CD4-positive, alpha-beta T cell treated with Interleukin-21 for 1 hour (primary cell): ENCODE measurements at regions not wholly inside any gene's neighbourhood (a gene's known extent, or its start where the extent isn't known, plus 50 kb on each side); places are given as distances from the start of the nearest gene placed in this dataset.

Experiments used
- DNase-seq: peaks from one replicate; pipeline ENCODE4 v3.0.0-alpha.2; 2020

DNA sequence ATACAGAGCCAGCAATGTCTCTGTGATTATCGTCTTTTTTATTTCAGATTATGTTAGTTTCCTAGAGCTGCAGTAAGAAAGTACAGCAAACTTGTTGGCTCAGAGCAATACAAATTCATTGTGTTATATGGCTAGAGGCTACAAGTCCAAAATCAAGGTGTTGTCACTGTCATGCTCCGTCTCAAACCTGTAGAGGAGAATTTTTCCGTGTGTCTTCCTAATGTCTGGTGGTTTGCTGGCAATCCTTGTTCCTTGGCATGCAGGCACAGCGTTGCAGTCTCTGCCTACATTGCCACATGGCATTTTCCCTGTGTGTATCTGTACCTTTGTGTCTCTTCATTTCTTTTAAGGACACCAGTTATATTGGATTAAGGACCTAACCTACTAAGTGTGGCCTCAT is 244.4 kb downstream of the LRRIQ3 start:
- DNase-seq: no peak

DNA sequence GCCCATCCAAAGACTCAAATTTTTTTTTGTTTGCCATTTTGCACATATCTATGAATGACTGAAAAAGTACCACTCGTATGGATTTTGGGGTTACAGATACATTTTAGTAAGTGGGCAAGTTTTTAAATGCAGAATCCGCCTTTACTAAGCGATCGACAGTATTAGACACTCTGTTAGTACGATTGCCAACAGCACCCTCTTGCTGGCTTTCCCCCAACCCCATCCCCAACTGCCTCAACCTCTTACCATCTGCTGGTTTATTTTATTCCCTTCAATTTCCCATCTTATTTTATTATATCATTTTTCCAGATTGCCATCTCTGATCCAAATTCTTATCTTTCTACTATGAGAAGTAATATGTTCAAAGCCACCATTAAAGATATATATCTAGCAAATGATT is 244.8 kb downstream of the LRRIQ3 start:
- no peak for DNase-seq

DNA sequence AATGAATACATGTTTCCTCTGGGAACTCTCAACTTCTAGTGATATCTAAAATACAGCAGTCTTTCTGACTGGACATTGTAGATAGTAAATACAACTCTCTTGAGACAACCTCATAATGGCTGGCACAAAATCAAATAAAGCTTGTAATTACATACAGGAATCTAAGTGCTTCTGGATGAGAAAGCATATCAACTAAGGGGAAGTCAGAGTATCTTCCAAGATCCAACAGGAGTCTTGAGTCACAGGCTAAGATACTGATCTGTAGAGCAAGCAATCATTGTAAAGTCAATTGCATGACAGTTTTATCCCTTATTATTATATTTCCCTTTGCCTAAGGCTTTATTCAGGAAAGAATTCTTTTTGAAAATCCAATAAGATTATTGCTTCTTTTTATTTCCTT is 249.9 kb downstream of the LRRIQ3 start:
- DNase-seq: no peak

DNA sequence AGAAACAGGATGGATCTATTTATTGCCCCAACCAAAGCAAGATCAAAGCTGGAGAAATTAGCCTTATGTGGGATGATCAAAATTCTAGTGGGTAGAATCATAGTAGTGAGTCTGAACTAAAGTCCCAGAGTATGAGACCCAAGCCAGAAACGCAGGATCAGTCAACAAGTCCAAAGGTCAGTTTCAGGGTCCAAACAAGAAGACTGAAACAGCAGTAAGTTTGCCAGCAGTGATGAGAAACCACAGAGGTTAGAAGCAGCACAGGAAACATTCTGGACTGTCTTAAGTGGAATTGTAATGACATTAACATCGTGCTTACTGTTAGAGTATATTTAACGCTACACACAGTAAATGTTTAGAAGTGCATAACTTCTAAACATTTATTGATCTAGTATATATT is 251.0 kb downstream of the LRRIQ3 start:
- DNase-seq: no peak

DNA sequence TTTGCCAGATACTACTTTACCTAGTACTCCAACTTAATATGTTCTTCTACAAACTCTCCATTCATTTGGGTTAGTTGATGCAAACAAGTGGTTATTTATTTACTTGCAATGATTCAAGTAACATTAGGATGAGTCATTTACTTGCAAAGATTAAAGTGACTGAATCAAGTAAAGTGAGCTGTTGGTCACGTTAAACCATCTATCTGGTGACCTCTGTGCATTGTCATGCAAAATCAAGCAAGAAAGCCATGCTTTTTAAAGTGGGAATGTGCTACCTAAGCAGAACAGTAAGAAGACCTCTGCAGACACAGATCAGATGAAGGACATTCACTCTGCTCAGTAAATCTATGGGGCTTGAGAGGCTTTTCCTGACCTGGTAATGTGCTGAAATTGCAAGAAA is 254.7 kb downstream of the LRRIQ3 start:
- no peak for DNase-seq

DNA sequence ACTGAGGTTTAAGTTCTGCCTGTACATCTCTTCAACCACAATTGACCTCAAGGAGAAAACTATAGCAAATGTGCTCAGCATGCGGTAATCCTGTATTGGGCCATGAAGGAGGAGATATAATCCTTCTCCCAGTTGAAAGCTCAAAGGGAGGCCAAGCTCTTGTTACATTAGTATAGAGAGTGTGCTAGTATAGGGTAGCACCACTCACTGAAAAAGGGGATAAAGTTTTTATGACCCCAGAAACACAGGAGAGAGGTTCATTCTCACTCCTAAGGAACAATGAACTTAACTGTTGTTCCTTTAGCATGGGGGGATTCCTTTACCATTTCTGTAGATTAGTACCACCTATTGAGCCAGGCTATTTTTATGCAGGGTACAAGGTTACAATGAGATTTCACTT is 267.7 kb downstream of the LRRIQ3 start:
- DNase-seq: no peak

DNA sequence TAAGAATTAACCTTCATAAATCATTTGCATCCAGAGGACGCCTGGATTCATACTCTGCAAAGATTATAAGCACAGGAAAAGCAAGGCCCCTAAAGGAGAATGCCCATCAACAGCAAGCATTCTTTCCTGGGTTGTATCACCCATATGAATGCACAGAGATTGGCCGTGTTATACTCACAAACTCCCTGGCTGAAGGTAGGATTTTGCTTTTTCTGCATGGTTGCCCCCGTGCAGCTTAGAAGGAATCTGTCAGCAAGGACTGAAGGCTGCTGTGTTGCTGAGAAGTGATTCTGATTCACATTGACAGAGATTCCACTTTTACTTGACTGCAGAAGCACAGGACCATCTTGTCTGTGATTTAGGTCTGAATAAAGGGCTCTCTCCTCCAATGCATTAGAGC is 283.0 kb downstream of the LRRIQ3 start:
- DNase-seq: no peak

DNA sequence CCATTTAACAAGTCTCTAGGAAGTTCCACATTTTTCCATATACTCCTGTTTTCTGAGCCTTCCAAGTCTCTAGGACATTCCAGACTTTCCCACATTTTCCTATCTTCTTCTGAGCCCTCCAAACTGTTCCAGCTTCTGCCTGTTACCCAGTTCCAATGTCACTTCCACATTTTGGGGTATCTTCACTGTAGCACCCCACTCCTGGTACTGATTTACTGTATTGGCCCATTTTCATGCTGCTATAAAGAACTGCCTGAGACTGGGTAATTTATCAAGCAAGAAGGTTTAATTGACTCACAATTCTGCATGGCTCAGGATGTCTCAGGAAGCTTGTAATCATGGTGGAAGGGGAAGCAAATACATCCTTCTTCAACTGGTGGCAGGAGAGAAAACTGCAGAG is 285.0 kb downstream of the LRRIQ3 start:
- no peak for DNase-seq

DNA sequence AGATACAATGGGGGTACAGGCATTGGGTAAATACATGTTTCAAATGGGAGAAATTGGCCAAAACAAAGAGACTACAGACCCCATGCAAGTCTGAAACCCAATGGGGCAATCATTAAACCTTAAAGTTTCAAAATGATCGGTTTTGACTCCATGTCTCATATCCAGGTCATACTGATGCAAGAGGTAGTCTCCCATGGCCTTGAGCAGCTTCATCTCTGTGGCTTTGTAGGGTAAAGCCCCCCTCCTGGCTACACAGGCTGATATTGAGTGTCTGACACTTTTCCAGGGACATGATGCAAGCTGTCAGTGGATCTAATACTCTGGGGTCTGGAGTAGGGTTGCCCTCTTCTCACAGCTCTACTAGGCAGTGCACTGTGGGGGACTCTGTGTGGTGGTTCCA is 286.1 kb downstream of the LRRIQ3 start:
- no peak for DNase-seq

DNA sequence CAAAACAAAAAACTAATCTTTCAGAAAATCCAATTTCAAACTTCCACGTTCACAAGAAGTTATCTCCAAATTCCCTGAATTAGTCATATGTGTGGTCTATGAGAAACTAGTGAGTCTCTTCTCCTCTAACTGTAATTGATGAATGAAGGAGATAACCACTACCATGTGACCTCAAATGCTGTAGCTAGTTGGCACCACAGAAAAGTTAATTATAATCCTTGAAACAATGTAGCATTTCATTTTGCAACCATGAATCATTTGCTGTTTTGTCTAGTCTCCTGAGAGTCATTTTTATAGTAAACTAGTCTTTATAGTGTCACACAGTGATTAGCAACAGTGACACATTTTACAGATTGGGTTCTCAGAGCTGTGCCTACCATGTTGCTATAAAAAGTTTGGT is 287.5 kb downstream of the LRRIQ3 start:
- no peak for DNase-seq

DNA sequence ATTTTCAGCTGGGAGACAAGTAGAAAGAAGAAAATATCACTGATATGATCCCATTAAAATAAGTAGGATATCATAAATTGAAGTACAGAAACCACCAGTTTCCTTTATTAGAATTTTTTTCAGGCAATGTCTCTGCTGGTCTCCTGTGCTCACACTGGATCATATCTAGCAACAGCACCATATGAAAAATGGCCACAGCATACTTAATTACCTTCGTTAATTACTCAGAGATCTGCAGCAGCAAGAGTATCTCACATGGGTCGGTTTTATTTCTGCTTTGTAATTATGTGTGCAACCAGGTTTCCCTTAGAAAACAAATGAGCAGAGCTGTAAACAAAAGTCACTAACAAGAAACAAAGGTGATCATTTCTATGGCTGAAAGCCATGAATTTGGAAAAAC is 287.9 kb downstream of the LRRIQ3 start:
- no peak for DNase-seq

DNA sequence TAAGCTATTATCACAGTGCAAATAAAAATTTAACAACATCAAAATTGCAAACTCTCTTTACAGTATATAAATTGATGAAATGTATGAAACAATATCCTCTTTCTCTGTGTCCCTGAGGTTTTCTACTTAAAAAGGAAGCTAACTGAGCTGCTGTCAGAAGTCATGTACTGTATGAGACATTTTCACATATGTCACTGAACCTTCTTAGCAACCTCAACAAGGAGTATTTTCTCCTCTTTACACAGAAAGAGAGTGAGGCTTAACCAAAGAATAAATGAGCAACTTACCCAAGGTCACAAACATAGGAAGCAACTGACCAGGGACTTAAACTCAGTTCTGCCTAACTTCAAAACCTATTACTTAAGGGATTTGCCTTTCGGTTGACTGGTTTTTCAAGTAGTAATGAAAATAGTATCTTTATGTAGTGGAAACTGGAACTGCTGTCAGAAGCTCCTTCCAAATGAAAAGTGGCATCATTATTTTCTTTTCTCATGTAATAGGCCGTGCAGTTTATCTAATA is 288.9 kb downstream of the LRRIQ3 start:
- DNase-seq: no peak

DNA sequence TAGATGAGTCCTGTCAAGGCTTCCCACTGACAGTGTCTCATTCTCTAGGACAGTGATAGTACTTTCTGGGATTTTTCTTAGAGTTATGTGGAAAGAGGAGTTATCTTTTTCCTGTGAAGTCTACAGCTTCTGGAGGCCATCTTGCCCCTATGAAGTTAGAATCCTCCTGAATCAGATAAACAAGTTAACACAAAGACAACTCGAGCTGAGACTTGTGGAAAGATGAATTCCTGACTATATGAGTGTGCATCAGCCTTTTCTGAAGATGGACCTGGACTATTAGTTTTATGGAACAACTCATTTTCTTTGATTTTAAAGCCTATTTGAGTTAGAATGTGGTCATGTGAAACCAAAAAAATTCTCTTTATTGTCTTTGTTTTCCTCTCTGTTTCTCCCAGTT is 290.9 kb downstream of the LRRIQ3 start:
- no peak for DNase-seq

DNA sequence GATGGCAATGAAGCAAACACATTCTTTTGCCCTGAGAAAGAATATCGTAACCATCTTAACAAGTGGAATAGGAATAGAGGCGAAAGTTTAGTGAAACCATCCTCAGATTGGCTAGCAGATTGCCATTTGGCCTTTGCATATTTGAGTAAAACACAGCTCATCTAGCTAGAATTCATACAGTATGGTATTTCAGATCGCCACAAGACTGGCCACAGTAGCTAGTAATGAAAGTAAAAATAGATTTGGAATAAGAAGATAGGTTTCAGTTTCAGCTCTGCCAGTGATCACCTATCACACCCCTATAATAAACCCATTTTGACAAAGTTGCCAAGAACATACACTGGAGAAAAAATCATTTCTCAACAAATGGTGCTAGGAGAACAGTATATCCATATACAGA is 294.9 kb downstream of the LRRIQ3 start:
- DNase-seq: no peak

DNA sequence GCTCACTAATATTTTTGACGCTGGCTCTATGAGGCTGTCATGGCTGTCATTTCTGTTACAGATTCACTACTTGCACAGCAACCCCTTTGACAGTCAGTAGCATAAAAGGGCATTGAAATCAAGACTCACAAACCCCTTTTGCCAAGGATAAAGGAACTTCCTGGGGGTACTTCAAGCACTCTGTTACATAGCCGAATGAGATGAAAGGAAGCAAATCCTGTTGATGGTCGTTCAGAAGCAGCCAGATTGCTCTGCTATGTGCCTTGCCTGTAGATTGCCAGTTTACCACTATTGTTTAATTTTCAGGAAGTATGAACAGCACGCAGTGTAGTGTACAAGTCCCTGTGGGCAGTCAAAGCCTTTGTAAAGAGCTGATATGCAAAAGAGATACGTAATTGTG is 296.2 kb downstream of the LRRIQ3 start:
- no peak for DNase-seq

DNA sequence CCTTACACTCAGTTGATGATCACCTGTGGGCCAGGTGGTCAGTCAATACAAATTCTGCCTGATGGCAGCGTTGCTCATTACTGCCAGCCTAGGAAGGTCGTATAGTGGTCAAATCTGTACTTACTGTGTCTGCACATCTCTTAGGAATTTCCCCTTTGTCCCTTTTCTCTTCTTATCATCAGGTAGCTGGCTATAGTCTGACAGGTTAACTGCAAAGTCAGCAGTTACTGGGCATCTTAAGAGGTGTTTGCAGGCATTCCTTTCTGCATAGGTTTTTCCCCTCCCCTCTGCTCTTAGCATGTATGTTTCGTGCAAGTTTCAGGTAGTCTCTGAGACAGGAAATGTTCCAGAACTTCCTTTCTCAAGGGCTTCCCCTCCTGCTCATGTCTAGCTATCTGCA is 298.7 kb downstream of the LRRIQ3 start:
- DNase-seq: no peak

DNA sequence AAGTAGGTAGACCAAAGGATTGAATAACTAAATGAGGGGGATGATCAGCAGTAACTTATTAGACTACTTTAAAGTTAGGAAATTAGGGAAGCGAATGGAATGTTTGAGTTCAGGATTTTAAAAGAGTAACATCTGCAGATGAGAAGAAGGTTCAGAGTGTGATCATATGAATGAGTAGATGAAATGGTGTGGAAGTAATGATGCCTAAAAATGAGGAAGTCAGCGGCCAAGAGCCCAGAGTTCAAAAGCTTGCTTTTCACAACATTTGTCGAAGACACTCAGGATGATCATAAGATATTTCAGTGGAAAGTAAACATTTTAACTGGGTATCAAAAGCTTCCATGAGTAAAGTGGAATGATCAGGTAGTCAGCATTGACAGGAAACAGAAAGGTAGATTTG is 299.4 kb downstream of the LRRIQ3 start:
- no peak for DNase-seq

DNA sequence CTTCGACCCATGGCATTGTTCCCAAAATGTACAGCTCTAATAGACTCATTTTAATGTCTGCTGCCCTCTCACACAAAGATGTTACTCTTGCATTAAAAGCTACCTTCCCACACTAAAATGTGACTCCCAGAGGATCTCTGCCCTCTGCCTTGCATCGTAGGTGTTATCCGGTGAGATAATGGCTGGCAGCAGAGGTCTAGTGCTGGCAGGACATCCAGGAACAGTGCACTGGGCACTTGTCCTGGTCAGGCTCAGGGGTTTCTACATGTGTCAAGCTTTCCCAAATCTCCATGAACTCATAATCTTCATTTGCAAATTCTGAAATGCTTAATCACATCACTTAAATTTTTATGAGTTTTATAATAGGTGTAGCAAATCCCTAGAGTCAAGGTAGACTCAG is 310.6 kb downstream of the LRRIQ3 start:
- no peak for DNase-seq

DNA sequence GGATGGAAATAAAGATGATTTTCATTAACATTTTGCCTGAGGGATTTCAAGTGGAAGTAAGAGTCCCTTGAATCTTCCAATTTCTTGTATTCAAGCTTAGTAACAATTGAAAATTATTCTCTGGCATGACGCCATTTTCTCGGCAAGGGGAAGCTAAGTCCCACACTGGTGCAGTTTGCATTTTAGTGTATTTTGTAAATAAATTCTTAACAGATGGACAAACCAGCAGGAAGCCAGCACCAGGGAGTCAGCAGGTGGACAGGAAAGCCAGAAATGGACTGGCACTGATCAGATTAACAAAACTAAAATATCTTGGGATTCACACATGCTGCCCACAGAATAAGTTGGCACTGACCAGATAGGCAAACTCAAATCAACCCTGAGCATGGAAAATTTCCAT is 311.3 kb downstream of the LRRIQ3 start:
- no peak for DNase-seq

DNA sequence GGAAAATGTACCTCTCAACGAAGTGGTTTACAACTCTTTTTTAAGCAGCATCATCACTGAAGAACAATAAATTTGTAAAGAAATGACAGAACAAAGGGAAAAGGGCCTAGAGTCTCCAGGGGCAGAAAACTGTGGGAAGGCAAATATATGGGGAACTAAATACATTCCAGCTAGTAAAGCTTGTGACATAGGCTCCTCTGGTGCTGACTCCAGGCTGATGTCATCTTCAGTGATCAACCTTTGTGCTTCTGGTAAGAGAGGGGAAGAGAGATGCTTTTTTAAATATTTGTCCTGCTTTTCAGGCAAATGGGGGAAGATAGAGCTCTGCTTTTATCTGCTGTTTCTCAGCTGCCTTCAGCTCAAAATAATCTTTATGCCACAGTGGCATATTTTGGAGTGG is 323.2 kb downstream of the LRRIQ3 start:
- no peak for DNase-seq

DNA sequence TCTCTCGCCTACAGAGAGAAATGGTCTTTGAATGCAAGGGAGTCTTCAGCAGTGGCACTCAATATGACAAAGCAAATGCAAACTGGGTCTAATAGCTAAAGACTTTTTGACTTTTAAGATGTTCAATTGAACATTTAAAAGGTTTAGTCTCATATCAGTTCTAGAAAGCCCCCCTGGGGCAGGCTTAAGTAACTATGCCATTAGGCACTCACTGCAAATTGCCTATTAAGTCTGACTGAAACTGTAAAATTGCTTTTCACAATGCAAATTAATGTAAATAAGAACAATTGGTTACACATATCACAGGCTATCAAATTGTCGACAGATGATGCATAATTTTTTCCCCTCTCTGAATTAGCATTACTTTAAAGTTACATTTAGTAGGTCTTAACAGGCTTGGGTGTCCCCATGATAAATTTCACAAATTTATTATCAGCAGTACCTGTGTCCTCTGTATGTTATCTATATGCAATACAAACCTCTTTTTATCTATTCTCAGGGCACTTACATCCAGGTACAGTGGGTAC is 329.1 kb downstream of the LRRIQ3 start:
- no peak for DNase-seq

DNA sequence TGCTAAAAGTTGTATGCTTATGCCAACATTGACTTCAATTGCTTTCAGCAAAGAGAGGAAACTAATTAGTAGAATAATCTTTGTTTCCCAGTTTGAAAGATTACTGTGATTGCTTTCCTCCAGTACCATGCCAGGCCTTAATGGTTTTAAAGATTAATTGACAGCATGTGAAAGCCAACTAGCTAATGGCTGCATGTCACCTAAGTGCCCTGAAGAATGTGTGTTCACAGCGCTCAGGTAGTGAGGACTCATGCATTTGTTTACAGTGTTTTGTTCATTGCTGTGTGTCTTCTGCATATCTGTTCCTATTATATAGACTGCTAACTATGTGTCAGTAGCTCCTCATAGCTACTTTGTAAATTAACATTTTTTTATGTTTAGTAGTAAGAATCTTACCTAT is 335.6 kb downstream of the LRRIQ3 start:
- no peak for DNase-seq

DNA sequence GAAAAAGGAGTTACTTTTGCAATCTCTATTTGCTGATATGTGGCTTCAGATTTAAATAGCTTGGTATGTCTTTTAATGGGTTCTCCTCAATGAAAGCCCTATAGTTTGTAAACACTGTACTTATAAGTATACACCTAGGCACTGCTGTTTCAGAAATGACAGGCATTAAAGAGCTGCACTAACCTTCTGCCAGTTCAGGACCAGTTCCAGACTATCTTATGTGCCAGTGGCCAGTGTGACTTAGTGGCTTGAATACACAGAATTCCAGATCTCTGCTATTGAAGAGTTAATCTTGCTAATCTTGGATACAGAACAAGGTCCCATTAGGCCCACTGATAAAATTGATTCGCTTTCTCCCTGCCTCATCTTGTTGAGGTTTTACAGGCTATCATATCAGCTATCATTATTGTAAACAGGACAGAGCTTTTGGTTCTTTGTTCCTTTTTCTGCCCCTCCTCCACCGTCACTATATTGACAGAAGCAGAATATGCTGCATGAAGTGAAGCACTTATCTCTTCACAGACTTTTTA is 337.5 kb downstream of the LRRIQ3 start:
- DNase-seq: no peak

DNA sequence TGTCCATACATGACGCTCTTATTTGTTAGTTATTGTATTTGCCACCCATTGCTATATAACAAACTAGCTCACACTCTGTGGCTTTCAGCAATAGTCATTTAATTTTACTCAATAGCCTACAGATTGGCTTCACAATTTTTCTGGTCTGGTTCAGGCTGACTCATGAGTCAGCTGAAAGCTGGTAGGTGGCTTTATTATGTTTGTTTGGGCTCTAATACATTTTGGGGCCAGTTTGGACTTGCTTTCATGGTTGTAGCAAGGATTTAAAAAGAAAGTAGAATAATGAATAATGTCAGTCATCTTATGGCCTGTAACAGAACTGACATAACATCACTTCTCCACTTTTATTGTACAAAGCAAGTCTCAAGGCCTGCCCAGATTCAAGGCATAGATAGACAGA is 338.7 kb downstream of the LRRIQ3 start:
- DNase-seq: no peak

DNA sequence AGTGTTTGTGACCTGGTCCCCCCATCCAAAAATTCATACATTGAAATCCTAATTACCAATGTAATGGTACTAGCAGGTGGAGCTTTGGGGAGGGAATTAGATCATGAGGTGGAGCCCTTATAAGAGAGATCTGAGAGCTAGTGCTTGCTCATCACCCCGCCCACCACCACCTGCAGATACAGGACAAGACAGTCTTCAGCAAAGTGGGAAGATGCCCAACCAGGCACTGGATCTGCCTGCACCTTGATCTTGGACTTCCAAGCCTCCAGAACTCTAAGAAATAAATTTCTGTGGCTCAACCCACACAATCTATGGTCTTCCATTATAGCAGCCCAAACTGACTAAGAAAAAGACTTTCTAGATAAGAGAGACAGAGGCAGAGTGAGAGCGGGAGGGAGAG is 343.4 kb downstream of the LRRIQ3 start:
- DNase-seq: no peak

DNA sequence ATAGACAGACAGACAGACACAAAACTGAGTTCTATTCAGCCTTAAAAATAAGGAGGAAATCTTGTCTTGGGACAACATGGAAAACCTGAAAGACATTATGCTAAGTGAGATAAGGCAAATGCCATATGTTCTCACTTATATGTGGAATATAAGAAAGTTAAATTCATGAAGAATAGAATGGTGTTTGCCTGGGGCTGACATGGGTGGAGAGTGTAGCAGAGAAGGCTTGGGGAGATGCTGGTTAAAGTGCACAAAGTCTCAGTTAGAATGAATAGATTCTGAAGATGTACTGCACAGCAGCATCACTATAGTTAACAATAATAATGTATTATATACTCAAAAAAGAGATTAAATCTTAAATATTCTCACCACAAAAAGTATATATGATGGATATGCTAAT is 355.5 kb downstream of the LRRIQ3 start:
- no peak for DNase-seq
